Erythroblast (primary cell): ENCODE measurements at regions not wholly inside any gene's neighbourhood (a gene's known extent, or its start where the extent isn't known, plus 50 kb on each side); places are given as distances from the start of the nearest gene placed in this dataset.

ENCODE experiments used
- GATA1 ChIP-seq: IDR thresholded peaks from 2 replicates; pipeline ENCODE4 v1.6.1; 2011; ENCODE audit warnings: low read depth, mild to moderate bottlenecking, control low read depth, low read length, moderate library complexity
- POLR2A ChIP-seq: IDR thresholded peaks from 2 replicates; pipeline ENCODE4 v1.6.1; 2011; ENCODE audit warnings: mild to moderate bottlenecking, low read length

DNA sequence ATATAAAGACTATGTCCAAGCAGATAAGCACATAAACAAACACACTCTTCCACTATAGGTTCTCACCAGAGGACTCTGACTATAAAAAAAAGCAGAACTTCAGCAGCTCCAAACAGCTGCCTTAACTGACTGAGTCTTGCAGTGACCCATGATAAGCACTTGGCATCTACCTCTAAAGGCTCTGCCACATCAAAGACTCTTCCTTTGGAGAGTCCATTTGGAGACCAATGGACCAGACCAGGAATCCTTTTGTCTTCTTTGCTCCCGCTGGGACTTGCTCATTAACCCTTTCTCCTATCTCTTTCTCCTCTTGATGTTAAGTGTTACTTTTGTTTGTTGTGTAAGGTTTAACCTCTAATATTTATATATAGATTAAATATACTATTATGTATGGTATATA, 424.1 kb downstream of the RSL24D1 start:
- no peak for TF ChIP-seq POLR2A
- TF ChIP-seq GATA1 = no peak
